GM10266 (cell line): ENCODE measurements at regions not wholly inside any gene's neighbourhood (a gene's known extent, or its start where the extent isn't known, plus 50 kb on each side); places are given as distances from the start of the nearest gene placed in this dataset.

Experiments
- DNase-seq: peaks from one replicate; pipeline ENCODE4 v3.0.0; 2012; ENCODE audit errors: extremely low spot score
- CTCF ChIP-seq: IDR thresholded peaks from 2 replicates; pipeline ENCODE4 v1.5.1; 2012; ENCODE audit warnings: mild to moderate bottlenecking, low read depth; ENCODE audit not compliant: control insufficient read depth, insufficient read depth; ENCODE audit errors: missing control alignments

GRCh38 chr6:22218410-22218809, 78.4 kb downstream of the PRL start:
- no peak for TF ChIP-seq CTCF
- DNase-seq, result no peak

GRCh38 chr6:22219925-22220324, 76.9 kb downstream of the PRL start:
- no peak for TF ChIP-seq CTCF

GRCh38 chr6:22221211-22221610, 75.6 kb downstream of the PRL start:
- DNase-seq, result no peak
- no peak for TF ChIP-seq CTCF

More at GRCh38 chr6:22219925-22220324, 76.9 kb downstream of the PRL start:
- no peak for DNase-seq

- no peak for TF ChIP-seq CTCF
- no peak for DNase-seq
These were observed 75.2 kb downstream of the PRL start for GRCh38 chr6:22221630-22222029.

GRCh38 chr6:22222469-22222868, 74.4 kb downstream of the PRL start:
- no peak for DNase-seq
- no peak for TF ChIP-seq CTCF

- TF ChIP-seq CTCF, result no peak
- no peak for DNase-seq
These were observed 68.8 kb downstream of the PRL start for GRCh38 chr6:22227824-22228610.

- no peak for DNase-seq
- TF ChIP-seq CTCF, result no peak
These were observed 65.8 kb downstream of the PRL start for GRCh38 chr6:22231050-22231449.
